Neural cell (in vitro differentiated cells): ENCODE measurements at regions not wholly inside any gene's neighbourhood (a gene's known extent, or its start where the extent isn't known, plus 50 kb on each side); places are given as distances from the start of the nearest gene placed in this dataset.

ENCODE experiments used
- POLR2AphosphoS5 ChIP-seq: IDR thresholded peaks from 2 replicates; pipeline ENCODE4 v1.6.1; 2012
- TF ChIP-seq, protein P1 (sequence below): fragments of 450-650 bp; IDR thresholded peaks from 2 replicates; pipeline ENCODE4 v1.5.1; 2014; ENCODE audit warnings: antibody characterized with exemption, mild to moderate bottlenecking, moderate library complexity; ENCODE audit not compliant: poor library complexity, severe bottlenecking

DNA sequence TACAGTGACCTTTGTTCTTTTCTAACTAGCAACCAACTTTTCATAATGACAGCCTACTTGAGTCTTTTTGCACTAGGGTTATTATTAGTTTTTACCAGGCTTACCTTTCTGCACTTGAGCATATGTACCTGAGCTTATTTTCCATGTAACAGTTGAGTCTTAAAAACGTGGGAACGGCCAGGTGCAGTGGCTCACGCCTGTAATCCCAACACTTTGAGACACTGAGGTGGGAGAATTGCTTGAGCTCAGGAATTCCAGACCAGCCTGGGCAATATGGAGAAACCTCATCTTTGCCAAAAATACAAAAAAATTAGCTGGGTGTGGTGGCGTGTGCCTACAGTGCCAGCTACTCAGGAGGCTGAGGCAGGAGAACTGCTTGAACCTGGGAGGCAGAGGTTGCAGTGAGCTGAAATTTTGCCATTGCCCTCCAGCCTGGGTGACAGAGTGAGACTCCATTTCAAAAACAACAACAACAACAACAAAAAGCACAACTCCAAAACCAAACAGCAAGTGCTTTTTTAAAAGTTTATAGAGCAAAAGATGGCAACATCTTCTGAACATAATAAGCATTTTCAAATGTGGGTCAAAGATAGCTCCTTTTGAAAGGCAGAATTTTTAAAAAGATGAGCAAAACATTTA is 57.1 kb upstream of the CD28 start:
- no peak for TF ChIP-seq POLR2AphosphoS5
- TF ChIP-seq, protein P1, sequence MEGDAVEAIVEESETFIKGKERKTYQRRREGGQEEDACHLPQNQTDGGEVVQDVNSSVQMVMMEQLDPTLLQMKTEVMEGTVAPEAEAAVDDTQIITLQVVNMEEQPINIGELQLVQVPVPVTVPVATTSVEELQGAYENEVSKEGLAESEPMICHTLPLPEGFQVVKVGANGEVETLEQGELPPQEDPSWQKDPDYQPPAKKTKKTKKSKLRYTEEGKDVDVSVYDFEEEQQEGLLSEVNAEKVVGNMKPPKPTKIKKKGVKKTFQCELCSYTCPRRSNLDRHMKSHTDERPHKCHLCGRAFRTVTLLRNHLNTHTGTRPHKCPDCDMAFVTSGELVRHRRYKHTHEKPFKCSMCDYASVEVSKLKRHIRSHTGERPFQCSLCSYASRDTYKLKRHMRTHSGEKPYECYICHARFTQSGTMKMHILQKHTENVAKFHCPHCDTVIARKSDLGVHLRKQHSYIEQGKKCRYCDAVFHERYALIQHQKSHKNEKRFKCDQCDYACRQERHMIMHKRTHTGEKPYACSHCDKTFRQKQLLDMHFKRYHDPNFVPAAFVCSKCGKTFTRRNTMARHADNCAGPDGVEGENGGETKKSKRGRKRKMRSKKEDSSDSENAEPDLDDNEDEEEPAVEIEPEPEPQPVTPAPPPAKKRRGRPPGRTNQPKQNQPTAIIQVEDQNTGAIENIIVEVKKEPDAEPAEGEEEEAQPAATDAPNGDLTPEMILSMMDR: no peak
